ENCODE measurements at regions not wholly inside any gene's neighbourhood (a gene's known extent, or its start where the extent isn't known, plus 50 kb on each side); places are given as distances from the start of the nearest gene placed in this dataset.

DNA sequence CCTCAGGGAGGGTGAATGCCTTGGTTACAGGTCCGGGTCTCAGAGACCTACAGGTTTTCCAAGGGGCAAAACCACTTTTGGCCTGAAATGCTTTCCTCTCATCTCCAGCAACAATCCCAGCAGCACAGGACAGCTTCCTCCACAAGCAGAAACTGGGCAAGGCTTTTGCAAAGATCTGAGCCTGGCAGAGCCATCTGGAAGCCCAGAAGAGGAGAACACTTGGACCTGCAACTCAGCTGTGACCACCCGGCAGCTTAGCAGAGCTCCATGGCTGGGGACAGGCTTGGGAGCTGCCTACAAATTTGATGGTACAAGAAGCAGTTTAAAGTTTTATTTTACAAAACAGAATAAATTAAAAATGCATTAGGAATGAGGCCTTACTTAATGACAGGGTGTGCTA lies 90.0 kb upstream of the KCND3 start:
- TF ChIP-seq YY1 (IDR thresholded peaks at IDR 0.05; ENCODE audit: low read depth) (no peak), TEAD4 (IDR thresholded peaks at IDR 0.05) (no peak), ZBTB7A (IDR thresholded peaks at IDR 0.05; ENCODE audit: low read depth) (no peak), NFIC (IDR thresholded peaks at IDR 0.05) (no peak), RAD21 (IDR thresholded peaks at IDR 0.05; ENCODE audit: low read depth) (no peak), EP300 (IDR thresholded peaks at IDR 0.05; ENCODE audit: borderline replicate concordance) (no peak), TAF1 (IDR thresholded peaks at IDR 0.05; ENCODE audit: low read depth) (no peak), TCF12 (IDR thresholded peaks at IDR 0.05; ENCODE audit: low read depth) (no peak)
- TF ChIP-seq, protein P1, sequence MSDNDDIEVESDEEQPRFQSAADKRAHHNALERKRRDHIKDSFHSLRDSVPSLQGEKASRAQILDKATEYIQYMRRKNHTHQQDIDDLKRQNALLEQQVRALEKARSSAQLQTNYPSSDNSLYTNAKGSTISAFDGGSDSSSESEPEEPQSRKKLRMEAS (IDR thresholded peaks at IDR 0.05): no peak
- TF ChIP-seq, protein P2, sequence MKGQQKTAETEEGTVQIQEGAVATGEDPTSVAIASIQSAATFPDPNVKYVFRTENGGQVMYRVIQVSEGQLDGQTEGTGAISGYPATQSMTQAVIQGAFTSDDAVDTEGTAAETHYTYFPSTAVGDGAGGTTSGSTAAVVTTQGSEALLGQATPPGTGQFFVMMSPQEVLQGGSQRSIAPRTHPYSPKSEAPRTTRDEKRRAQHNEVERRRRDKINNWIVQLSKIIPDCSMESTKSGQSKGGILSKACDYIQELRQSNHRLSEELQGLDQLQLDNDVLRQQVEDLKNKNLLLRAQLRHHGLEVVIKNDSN (IDR thresholded peaks at IDR 0.05): no peak
- TF ChIP-seq, protein P3, sequence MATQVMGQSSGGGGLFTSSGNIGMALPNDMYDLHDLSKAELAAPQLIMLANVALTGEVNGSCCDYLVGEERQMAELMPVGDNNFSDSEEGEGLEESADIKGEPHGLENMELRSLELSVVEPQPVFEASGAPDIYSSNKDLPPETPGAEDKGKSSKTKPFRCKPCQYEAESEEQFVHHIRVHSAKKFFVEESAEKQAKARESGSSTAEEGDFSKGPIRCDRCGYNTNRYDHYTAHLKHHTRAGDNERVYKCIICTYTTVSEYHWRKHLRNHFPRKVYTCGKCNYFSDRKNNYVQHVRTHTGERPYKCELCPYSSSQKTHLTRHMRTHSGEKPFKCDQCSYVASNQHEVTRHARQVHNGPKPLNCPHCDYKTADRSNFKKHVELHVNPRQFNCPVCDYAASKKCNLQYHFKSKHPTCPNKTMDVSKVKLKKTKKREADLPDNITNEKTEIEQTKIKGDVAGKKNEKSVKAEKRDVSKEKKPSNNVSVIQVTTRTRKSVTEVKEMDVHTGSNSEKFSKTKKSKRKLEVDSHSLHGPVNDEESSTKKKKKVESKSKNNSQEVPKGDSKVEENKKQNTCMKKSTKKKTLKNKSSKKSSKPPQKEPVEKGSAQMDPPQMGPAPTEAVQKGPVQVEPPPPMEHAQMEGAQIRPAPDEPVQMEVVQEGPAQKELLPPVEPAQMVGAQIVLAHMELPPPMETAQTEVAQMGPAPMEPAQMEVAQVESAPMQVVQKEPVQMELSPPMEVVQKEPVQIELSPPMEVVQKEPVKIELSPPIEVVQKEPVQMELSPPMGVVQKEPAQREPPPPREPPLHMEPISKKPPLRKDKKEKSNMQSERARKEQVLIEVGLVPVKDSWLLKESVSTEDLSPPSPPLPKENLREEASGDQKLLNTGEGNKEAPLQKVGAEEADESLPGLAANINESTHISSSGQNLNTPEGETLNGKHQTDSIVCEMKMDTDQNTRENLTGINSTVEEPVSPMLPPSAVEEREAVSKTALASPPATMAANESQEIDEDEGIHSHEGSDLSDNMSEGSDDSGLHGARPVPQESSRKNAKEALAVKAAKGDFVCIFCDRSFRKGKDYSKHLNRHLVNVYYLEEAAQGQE (IDR thresholded peaks at IDR 0.05; ENCODE audit: low read depth): no peak

Measured in Ishikawa (cell line).